ENCODE measurements at regions not wholly inside any gene's neighbourhood (a gene's known extent, or its start where the extent isn't known, plus 50 kb on each side); places are given as distances from the start of the nearest gene placed in this dataset.

- no peak overlapping the region for H2AFZ ChIP-seq (ENCODE audit: low read depth, low read length)
- H3K27me3 ChIP-seq (ENCODE audit: control insufficient read depth in 2 of 2, insufficient read depth in 2 of 2, low read length in 2 of 2), result no peaks in the 10 kb centered on the region
- no peaks in the 10 kb centered on the region for H3K9me1 ChIP-seq (replicated peaks; ENCODE audit: control insufficient read depth, extremely low read depth, insufficient read depth, low read length)
- H3K4me2 ChIP-seq (ENCODE audit: insufficient read depth, low read length), result no peak overlapping the region
- H3K4me3 ChIP-seq (replicated peaks in 1 of 3; ENCODE audit: insufficient read depth in 1 of 3, low read depth in 1 of 3, low read length in 3 of 3), result no peak overlapping the region
- no peaks in the 10 kb centered on the region for H4K20me1 ChIP-seq (replicated peaks; ENCODE audit: control insufficient read depth, extremely low read depth, insufficient read depth, low read length)
- no peak for DNase-seq (ENCODE audit: low read depth, low spot score)
- dilution Hi-C loops (cut with MboI; ENCODE audit: extremely low pct_ligation_motif_present, low sequenced_read_pairs) (no loop called here), intact Hi-C loops (cut with micrococcal nuclease) (no loop called here)
- FAIRE-seq, result no peak
- POLR2A ChIA-PET, result interaction anchor here (0.6 kb wide), 1 partner anchor 98 kb away, joined by 3 read pairs; no protein-coding TSS in a partner anchor
- no TSS peak for BruUV-seq (replicated peaks)
- CTCF ChIA-PET, result interaction anchor here (0.7 to 1.9 kb wide), 7 partner anchors 10 to 99 kb away, joined by 3 to 8 read pairs (median 3); no protein-coding TSS in a partner anchor
- no peak overlapping the region for H3K27ac ChIP-seq (ENCODE audit: insufficient read depth, low read depth, low read length)
- H3K79me2 ChIP-seq (ENCODE audit: control insufficient read depth, insufficient read depth, low read length), result no peaks in the 10 kb centered on the region
- peaks cover 8% of the 10 kb centered on the region for H3K4me1 ChIP-seq (ENCODE audit: control insufficient read depth, extremely low read depth, insufficient read depth, low read length)
- no peak overlapping the region for H3K9ac ChIP-seq (replicated peaks; ENCODE audit: extremely low read depth, insufficient read depth, low read length)
- no peaks in the 10 kb centered on the region for H3K9me3 ChIP-seq (replicated peaks; ENCODE audit: control insufficient read depth, insufficient read depth, low read length)
- no peaks in the 10 kb centered on the region for H3K36me3 ChIP-seq (ENCODE audit: control insufficient read depth in 2 of 2, extremely low read depth in 1 of 2, insufficient read depth in 2 of 2, low read length in 2 of 2)
- no peak for TF ChIP-seq MYC (IDR thresholded peaks at IDR 0.05; ENCODE audit: low read depth, low read length)
- TF ChIP-seq FOS (IDR thresholded peaks at IDR 0.05; ENCODE audit: borderline replicate concordance, insufficient read depth, low read length), result no peak
Measured at GRCh38 chr7:431658-432111, 88.0 kb downstream of the PDGFA start.

GRCh38 chr7:432256-432655, 87.4 kb downstream of the PDGFA start:
- Histone ChIP-seq H3K4me1 (ENCODE audit: control insufficient read depth, extremely low read depth, insufficient read depth, low read length) (peaks cover 8% of the 10 kb centered on the region), H3K4me2 (ENCODE audit: insufficient read depth, low read length) (no peak overlapping the region), H3K27me3 (ENCODE audit: control insufficient read depth in 2 of 2, insufficient read depth in 2 of 2, low read length in 2 of 2) (no peaks in the 10 kb centered on the region), H3K9me1 (replicated peaks; ENCODE audit: control insufficient read depth, extremely low read depth, insufficient read depth, low read length) (no peaks in the 10 kb centered on the region), H3K9ac (replicated peaks; ENCODE audit: extremely low read depth, insufficient read depth, low read length) (no peak overlapping the region), H3K79me2 (ENCODE audit: control insufficient read depth, insufficient read depth, low read length) (no peaks in the 10 kb centered on the region), H3K36me3 (ENCODE audit: control insufficient read depth in 2 of 2, extremely low read depth in 1 of 2, insufficient read depth in 2 of 2, low read length in 2 of 2) (no peaks in the 10 kb centered on the region), H3K9me3 (replicated peaks; ENCODE audit: control insufficient read depth, insufficient read depth, low read length) (no peaks in the 10 kb centered on the region), H2AFZ (ENCODE audit: low read depth, low read length) (no peak overlapping the region), H3K27ac (ENCODE audit: insufficient read depth, low read depth, low read length) (no peak overlapping the region), H3K4me3 (replicated peaks in 1 of 3; ENCODE audit: insufficient read depth in 1 of 3, low read depth in 1 of 3, low read length in 3 of 3) (no peak overlapping the region), H4K20me1 (replicated peaks; ENCODE audit: control insufficient read depth, extremely low read depth, insufficient read depth, low read length) (no peaks in the 10 kb centered on the region)
- no peak for TF ChIP-seq MAX (IDR thresholded peaks at IDR 0.05; ENCODE audit: insufficient read depth, insufficient read length)
- no peak for DNase-seq (ENCODE audit: low read depth, low spot score)
- intact Hi-C loops (cut with micrococcal nuclease) (no loop called here), dilution Hi-C loops (cut with MboI; ENCODE audit: extremely low pct_ligation_motif_present, low sequenced_read_pairs) (no loop called here)
- ChIA-PET CTCF (interaction anchor here (0.9 to 1.9 kb wide), 5 partner anchors 10 to 99 kb away, joined by 3 to 8 read pairs (median 3); no protein-coding TSS in a partner anchor), POLR2A (no interaction called here)
- no TSS peak for BruUV-seq (replicated peaks)
- FAIRE-seq, result no peak

Measured in endothelial cell of umbilical vein (primary cell).